ENCODE measurements at regions not wholly inside any gene's neighbourhood (a gene's known extent, or its start where the extent isn't known, plus 50 kb on each side); places are given as distances from the start of the nearest gene placed in this dataset.

DNA sequence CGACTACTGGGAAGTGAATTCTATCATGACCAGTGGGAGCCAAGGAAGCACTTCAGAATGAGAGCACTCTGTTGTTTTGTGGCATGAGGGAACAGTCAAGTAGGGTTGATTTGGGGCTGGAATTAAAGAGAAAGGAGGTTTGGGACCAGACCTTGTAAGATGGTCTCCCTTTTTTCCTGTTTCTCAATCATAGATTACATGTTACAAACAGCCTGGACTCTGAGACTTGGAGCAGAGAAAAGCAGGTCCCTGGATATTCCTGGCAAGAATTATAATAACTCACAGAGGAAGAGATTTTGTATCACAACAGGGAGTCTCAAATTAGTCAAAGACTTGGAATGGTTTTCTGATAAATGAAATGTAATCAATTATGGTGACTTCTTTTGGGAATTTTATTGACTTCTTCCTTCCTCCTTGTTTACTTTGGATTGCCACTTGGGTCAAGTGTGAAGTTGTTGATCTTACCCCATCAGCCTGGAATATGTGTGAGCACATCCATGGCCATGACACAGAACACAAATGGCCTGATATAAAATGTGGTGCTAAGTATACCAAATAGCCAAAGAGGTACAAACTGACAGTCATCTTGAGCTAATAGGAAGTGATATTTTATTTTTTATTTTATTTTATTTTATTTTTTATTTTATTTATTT is 131.0 kb upstream of the OSMR start:
- Histone ChIP-seq H3K27me3 (replicated peaks in 1 of 4; ENCODE audit: control extremely low read depth in 1 of 4, control insufficient read depth in 3 of 4, insufficient read depth in 4 of 4, low read length in 3 of 4) (no peaks in the 10 kb centered on the region), H3K27ac (ENCODE audit: low read length in 2 of 2) (no peak overlapping the region), H3K4me3 (ENCODE audit: control extremely low read depth in 1 of 5, extremely low read depth in 1 of 5, insufficient read depth in 1 of 5, low read depth in 2 of 5, low read length in 4 of 5) (no peak overlapping the region), H4K20me1 (ENCODE audit: control insufficient read depth, insufficient read depth, low read length, poor library complexity, severe bottlenecking) (no peaks in the 10 kb centered on the region), H3K36me3 (replicated peaks in 1 of 2; ENCODE audit: control extremely low read depth in 1 of 2, control insufficient read depth in 1 of 2, extremely low read depth in 1 of 2, insufficient read depth in 2 of 2, low read length in 1 of 2) (no peaks in the 10 kb centered on the region), H3K9me3 (ENCODE audit: control extremely low read depth in 1 of 3, control insufficient read depth in 2 of 3, insufficient read depth in 1 of 3, low read length in 2 of 3) (no peaks in the 10 kb centered on the region), H3K4me1 (ENCODE audit: control insufficient read depth in 2 of 2, insufficient read depth in 2 of 2, low read length in 2 of 2) (no peaks in the 10 kb centered on the region), H2AFZ (ENCODE audit: insufficient read depth, low read depth, low read length, poor library complexity, severe bottlenecking) (no peak overlapping the region), H3K79me2 (ENCODE audit: control insufficient read depth, insufficient read depth, low read length) (no peaks in the 10 kb centered on the region), H3K9ac (ENCODE audit: low read length) (no peak overlapping the region), H3K4me2 (replicated peaks; ENCODE audit: low read depth, low read length, poor library complexity, severe bottlenecking) (no peak overlapping the region)
- WGBS (ENCODE audit: insufficient coverage), result 18% methylated on average over 1 of the region's 1 CpG
- intact Hi-C loops (cut with micrococcal nuclease), result no loop called here
- ChIA-PET POLR2A (no interaction called here), CTCF (no interaction called here)
- TF ChIP-seq, protein P1, sequence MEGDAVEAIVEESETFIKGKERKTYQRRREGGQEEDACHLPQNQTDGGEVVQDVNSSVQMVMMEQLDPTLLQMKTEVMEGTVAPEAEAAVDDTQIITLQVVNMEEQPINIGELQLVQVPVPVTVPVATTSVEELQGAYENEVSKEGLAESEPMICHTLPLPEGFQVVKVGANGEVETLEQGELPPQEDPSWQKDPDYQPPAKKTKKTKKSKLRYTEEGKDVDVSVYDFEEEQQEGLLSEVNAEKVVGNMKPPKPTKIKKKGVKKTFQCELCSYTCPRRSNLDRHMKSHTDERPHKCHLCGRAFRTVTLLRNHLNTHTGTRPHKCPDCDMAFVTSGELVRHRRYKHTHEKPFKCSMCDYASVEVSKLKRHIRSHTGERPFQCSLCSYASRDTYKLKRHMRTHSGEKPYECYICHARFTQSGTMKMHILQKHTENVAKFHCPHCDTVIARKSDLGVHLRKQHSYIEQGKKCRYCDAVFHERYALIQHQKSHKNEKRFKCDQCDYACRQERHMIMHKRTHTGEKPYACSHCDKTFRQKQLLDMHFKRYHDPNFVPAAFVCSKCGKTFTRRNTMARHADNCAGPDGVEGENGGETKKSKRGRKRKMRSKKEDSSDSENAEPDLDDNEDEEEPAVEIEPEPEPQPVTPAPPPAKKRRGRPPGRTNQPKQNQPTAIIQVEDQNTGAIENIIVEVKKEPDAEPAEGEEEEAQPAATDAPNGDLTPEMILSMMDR (IDR thresholded peaks at IDR 0.05), result no peak
- no peak for TF ChIP-seq EZH2 (IDR thresholded peaks at IDR 0.05; ENCODE audit: borderline replicate concordance, insufficient read depth, low read depth, low read length, poor library complexity, severe bottlenecking)
- Mint-ChIP-seq H3K4me3 (no peak overlapping the region), H3K27me3 (no peaks in the 10 kb centered on the region), H3K4me1 (no peaks in the 10 kb centered on the region), H3K27ac (no peak overlapping the region), H3K9me3 (ENCODE audit: insufficient read depth) (no peaks in the 10 kb centered on the region)
- no peak for ATAC-seq (ENCODE audit: low read depth)
- no peak for DNase-seq

DNA sequence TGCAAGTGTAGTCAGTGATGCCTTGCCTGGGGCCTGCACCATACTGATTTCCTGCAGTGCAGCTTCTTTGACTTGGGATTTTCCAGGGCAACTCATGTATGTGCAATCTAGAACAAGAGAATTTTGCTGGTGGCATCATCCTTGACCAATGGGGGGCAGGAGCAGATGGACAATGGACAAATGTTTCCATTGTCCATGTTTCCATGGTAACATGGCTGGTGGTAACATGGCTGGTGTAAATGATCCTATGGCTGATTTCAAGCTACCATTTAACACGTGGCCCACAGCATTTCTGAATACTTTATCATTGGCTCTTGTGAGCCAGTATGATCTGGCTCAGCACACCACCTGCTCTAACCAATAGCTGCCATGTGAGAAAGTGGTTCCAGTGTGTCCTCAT is 130.1 kb upstream of the OSMR start:
- H4K20me1 ChIP-seq (ENCODE audit: control insufficient read depth, insufficient read depth, low read length, poor library complexity, severe bottlenecking), result no peaks in the 10 kb centered on the region
- H3K9me3 Mint-ChIP-seq (ENCODE audit: insufficient read depth), result no peaks in the 10 kb centered on the region
- H3K36me3 ChIP-seq (replicated peaks in 1 of 2; ENCODE audit: control extremely low read depth in 1 of 2, control insufficient read depth in 1 of 2, extremely low read depth in 1 of 2, insufficient read depth in 2 of 2, low read length in 1 of 2), result no peaks in the 10 kb centered on the region
- no peak overlapping the region for H3K4me2 ChIP-seq (replicated peaks; ENCODE audit: low read depth, low read length, poor library complexity, severe bottlenecking)
- H3K27me3 ChIP-seq (replicated peaks in 1 of 4; ENCODE audit: control extremely low read depth in 1 of 4, control insufficient read depth in 3 of 4, insufficient read depth in 4 of 4, low read length in 3 of 4), result no peaks in the 10 kb centered on the region
- ATAC-seq (ENCODE audit: low read depth), result no peak
- no peak overlapping the region for H3K9ac ChIP-seq (ENCODE audit: low read length)
- ChIA-PET CTCF (no interaction called here), POLR2A (no interaction called here)
- H3K27ac ChIP-seq (ENCODE audit: low read length in 2 of 2), result no peak overlapping the region
- no peak overlapping the region for H2AFZ ChIP-seq (ENCODE audit: insufficient read depth, low read depth, low read length, poor library complexity, severe bottlenecking)
- TF ChIP-seq EZH2 (IDR thresholded peaks at IDR 0.05; ENCODE audit: borderline replicate concordance, insufficient read depth, low read depth, low read length, poor library complexity, severe bottlenecking), result no peak
- TF ChIP-seq, protein P1 (IDR thresholded peaks at IDR 0.05), result no peak
- no peaks in the 10 kb centered on the region for H3K4me1 ChIP-seq (ENCODE audit: control insufficient read depth in 2 of 2, insufficient read depth in 2 of 2, low read length in 2 of 2)
- DNase-seq, result no peak
- intact Hi-C loops (cut with micrococcal nuclease), result no loop called here
- no peaks in the 10 kb centered on the region for H3K9me3 ChIP-seq (ENCODE audit: control extremely low read depth in 1 of 3, control insufficient read depth in 2 of 3, insufficient read depth in 1 of 3, low read length in 2 of 3)
- H3K4me3 ChIP-seq (ENCODE audit: control extremely low read depth in 1 of 5, extremely low read depth in 1 of 5, insufficient read depth in 1 of 5, low read depth in 2 of 5, low read length in 4 of 5), result no peak overlapping the region
- H3K27me3 Mint-ChIP-seq, result no peaks in the 10 kb centered on the region
- H3K79me2 ChIP-seq (ENCODE audit: control insufficient read depth, insufficient read depth, low read length), result no peaks in the 10 kb centered on the region
- H3K4me1 Mint-ChIP-seq, result no peaks in the 10 kb centered on the region
- H3K4me3 Mint-ChIP-seq, result no peak overlapping the region
- 60% methylated on average over 1 of the region's 1 CpG for WGBS (ENCODE audit: insufficient coverage)
- H3K27ac Mint-ChIP-seq, result no peak overlapping the region
